ENCODE measurements at regions not wholly inside any gene's neighbourhood (a gene's known extent, or its start where the extent isn't known, plus 50 kb on each side); places are given as distances from the start of the nearest gene placed in this dataset.

DNA sequence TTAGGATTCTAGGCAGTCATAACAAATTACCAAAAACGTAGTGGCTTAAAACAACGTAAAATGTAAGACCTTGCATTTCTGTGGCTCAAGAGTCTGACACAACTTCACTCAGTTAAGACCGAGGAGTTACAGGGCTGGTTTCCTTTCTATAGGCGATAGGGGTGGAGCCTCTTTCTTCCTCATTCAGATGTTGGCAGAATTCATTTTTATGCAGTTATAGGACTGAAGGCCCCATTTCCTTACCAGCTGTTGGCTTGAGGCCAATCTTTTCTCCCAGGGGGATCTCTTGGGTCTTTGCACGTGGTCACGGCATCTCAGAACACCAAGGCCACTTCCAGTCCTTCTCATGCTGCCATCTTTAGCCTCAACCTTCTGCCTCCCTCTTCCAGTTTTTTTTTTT lies 145.2 kb downstream of the KCNJ2 start:
- H3K56ac ChIP-seq (ENCODE audit: extremely low read depth, insufficient read depth, low read length), result no peak overlapping the region
- H3K9me3 ChIP-seq (ENCODE audit: control insufficient read depth, insufficient read depth, low read length), result no peaks in the 10 kb centered on the region
- peak overlapping the region; percentile 53 for H2BK5ac ChIP-seq (ENCODE audit: low read depth, low read length, poor library complexity, severe bottlenecking)
- peak overlapping the region; percentile 66 for H3K14ac ChIP-seq (replicated peaks; ENCODE audit: low read depth, low read length)
- TF ChIP-seq RFX5 (IDR thresholded peaks at IDR 0.05; ENCODE audit: low read depth, low read length), result no peak
- no peak for TF ChIP-seq SMC3 (IDR thresholded peaks at IDR 0.05; ENCODE audit: low read depth, low read length)
- TF ChIP-seq MAFK (IDR thresholded peaks at IDR 0.05; ENCODE audit: low read depth, low read length), result no peak
- no peak for TF ChIP-seq MXI1 (IDR thresholded peaks at IDR 0.05; ENCODE audit: borderline replicate concordance, low read depth, low read length)
- no peak for TF ChIP-seq MAZ (IDR thresholded peaks at IDR 0.05; ENCODE audit: borderline replicate concordance, low read depth, low read length)
- TF ChIP-seq USF2 (IDR thresholded peaks at IDR 0.05; ENCODE audit: low read depth, low read length), result no peak
- TF ChIP-seq, protein P1, sequence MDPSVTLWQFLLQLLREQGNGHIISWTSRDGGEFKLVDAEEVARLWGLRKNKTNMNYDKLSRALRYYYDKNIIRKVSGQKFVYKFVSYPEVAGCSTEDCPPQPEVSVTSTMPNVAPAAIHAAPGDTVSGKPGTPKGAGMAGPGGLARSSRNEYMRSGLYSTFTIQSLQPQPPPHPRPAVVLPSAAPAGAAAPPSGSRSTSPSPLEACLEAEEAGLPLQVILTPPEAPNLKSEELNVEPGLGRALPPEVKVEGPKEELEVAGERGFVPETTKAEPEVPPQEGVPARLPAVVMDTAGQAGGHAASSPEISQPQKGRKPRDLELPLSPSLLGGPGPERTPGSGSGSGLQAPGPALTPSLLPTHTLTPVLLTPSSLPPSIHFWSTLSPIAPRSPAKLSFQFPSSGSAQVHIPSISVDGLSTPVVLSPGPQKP (IDR thresholded peaks at IDR 0.05; ENCODE audit: borderline replicate concordance, low read depth, low read length), result no peak
- TF ChIP-seq FOS (IDR thresholded peaks at IDR 0.05; ENCODE audit: low read depth, low read length), result no peak
- no peak for TF ChIP-seq NFE2L2 (IDR thresholded peaks at IDR 0.05; ENCODE audit: low read depth, low read length)
- TF ChIP-seq, protein P2, sequence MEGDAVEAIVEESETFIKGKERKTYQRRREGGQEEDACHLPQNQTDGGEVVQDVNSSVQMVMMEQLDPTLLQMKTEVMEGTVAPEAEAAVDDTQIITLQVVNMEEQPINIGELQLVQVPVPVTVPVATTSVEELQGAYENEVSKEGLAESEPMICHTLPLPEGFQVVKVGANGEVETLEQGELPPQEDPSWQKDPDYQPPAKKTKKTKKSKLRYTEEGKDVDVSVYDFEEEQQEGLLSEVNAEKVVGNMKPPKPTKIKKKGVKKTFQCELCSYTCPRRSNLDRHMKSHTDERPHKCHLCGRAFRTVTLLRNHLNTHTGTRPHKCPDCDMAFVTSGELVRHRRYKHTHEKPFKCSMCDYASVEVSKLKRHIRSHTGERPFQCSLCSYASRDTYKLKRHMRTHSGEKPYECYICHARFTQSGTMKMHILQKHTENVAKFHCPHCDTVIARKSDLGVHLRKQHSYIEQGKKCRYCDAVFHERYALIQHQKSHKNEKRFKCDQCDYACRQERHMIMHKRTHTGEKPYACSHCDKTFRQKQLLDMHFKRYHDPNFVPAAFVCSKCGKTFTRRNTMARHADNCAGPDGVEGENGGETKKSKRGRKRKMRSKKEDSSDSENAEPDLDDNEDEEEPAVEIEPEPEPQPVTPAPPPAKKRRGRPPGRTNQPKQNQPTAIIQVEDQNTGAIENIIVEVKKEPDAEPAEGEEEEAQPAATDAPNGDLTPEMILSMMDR (conservative IDR thresholded peaks at IDR 0.05; ENCODE audit: low read depth, low read length), result no peak
- TF ChIP-seq RCOR1 (IDR thresholded peaks at IDR 0.05; ENCODE audit: insufficient replicate concordance, low read length), result no peak
- TF ChIP-seq POLR2A (IDR thresholded peaks at IDR 0.05; ENCODE audit: low read depth, low read length), result no peak
- peak overlapping the region; percentile 26; the same call in 1 of the 2 replicates for H2BK20ac ChIP-seq (ENCODE audit: low read depth, low read length)
- H3K79me1 ChIP-seq (ENCODE audit: low read depth in 1 of 2, low read length in 2 of 2), result no peaks in the 10 kb centered on the region
- 0 out of 2 replicates have a peak overlapping the region, but pooled peaks have one; percentile 39 for H4K5ac ChIP-seq (ENCODE audit: low read depth, low read length)
- H2BK120ac ChIP-seq (ENCODE audit: low read depth, low read length), result peak overlapping the region; percentile 63
- H3K27me3 ChIP-seq (ENCODE audit: control insufficient read depth, insufficient read depth, low read length), result no peaks in the 10 kb centered on the region
- no peak overlapping the region for H3K9ac ChIP-seq (ENCODE audit: low read depth, low read length)
- no peak overlapping the region for H3K23ac ChIP-seq (ENCODE audit: low read depth, low read length)
- ATAC-seq (ENCODE audit: low read depth) (no peak), DNase-seq (no peak)
- peaks cover 5% of the 10 kb centered on the region; the same call in 1 of the 2 replicates for H3K9me1 ChIP-seq (ENCODE audit: insufficient read depth, low read length)
- H3K4ac ChIP-seq (ENCODE audit: low read depth, low read length), result peak overlapping the region; percentile 63
- peak overlapping the region; percentile 11 for H2AK5ac ChIP-seq (ENCODE audit: low read depth, low read length)
- peak overlapping the region in 1 of 2 experiments; percentile 8; a peak in 1 of 4 replicates for H4K8ac ChIP-seq (ENCODE audit: low read depth in 2 of 2, low read length in 2 of 2)
- H2AK9ac ChIP-seq (replicated peaks; ENCODE audit: low read depth, low read length, poor library complexity), result no peak overlapping the region
- H4K91ac ChIP-seq (ENCODE audit: insufficient read depth, low read depth, low read length), result peak overlapping the region; percentile 2; the same call in 1 of the 2 replicates
- POLR2A ChIA-PET (ENCODE audit: unreplicated experiment), result no interaction called here
- H3K36me3 ChIP-seq (ENCODE audit: control insufficient read depth, insufficient read depth, low read length), result no peaks in the 10 kb centered on the region
- BruUV-seq (replicated peaks), result no TSS peak
- no peak overlapping the region for H3K4me3 ChIP-seq (ENCODE audit: insufficient read depth, low read depth, low read length)
- peak overlapping the region; percentile 26; the same call in 1 of the 2 replicates for H3K18ac ChIP-seq (ENCODE audit: low read depth, low read length)
- CTCF ChIA-PET, result no interaction called here
- H3K4me2 ChIP-seq (ENCODE audit: low read depth, low read length), result no peak overlapping the region
- no peak overlapping the region for H2AFZ ChIP-seq (replicated peaks; ENCODE audit: low read length, poor library complexity)
- 80% methylated on average over 1 of the region's 6 CpGs; no CpG with 5 or more reads in 1 of the 2 experiments for WGBS, 2 experiments (ENCODE audit: extremely low coverage in 2 of 2, insufficient read length in 1 of 2)
- peak overlapping the region; percentile 46; the same call in 1 of the 2 replicates for H3K27ac ChIP-seq (ENCODE audit: insufficient read depth, low read length)
- intact Hi-C loops (cut with micrococcal nuclease), result no loop called here
- H4K20me1 ChIP-seq (ENCODE audit: insufficient read depth, low read length), result no peaks in the 10 kb centered on the region
- in situ Hi-C loops (cut with MboI; ENCODE audit: low sequenced_read_pairs), result no loop called here
- no peak overlapping the region for H2BK15ac ChIP-seq (ENCODE audit: low read depth, low read length)
- no peaks in the 10 kb centered on the region for H3K4me1 ChIP-seq (ENCODE audit: control insufficient read depth, insufficient read depth, low read length)
- dilution Hi-C loops (cut with HindIII; ENCODE audit: low sequenced_read_pairs, unreplicated experiment), result no loop called here

All from IMR-90 (cell line).